ENCODE measurements at regions not wholly inside any gene's neighbourhood (a gene's known extent, or its start where the extent isn't known, plus 50 kb on each side); places are given as distances from the start of the nearest gene placed in this dataset.
"Not testable (repeated sequence)": the region's sequence is repeated elsewhere in the genome, so short reads cannot be mapped to it uniquely, and the experiment has no call there.

DNA sequence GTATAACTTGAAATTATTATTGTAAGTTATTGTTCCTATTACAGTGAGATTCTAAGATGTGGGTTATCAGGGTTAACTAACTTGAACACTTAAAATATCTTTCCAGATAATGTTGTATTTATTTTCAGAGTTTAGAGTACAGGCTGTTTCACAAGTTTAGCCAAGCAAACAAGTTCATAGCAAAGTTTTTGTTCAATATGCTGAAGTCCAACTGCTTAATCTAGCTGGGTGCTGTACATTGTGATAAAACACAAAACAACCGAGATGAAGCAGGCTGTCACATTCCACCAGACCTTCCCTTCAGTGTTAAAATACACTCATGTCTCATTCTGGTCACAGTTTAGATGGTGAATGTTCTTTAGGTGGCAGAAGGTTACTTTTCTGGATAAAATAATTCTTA is 148.0 kb upstream of the PCDH20 start:
- Mint-ChIP-seq H3K27me3 (no peaks in the 10 kb centered on the region), H3K4me3 (no peak overlapping the region), H3K36me3 (no peaks in the 10 kb centered on the region), H3K27ac (no peak overlapping the region), H3K4me1 (ENCODE audit: low read depth) (no peaks in the 10 kb centered on the region), H3K9me3 (ENCODE audit: low read depth) (peaks cover 12% of the 10 kb centered on the region)

DNA sequence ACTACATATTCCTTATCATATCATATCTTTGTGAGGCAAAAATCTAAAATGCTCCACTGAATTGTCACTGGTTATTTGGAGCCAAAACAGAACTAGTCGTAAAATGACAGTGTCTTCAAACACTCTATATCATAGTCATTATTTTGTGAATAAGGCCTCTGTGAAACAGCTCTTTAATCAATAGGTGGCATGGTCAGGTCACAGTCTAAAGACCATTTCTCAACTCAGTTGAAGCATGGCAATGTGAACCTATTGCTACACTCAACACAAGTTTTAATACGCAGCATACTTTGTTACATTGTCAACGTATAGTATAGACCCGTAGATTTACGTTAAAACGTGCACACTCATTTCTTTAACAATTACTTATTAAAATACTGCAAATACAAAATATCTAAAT is 131.3 kb upstream of the PCDH20 start:
- no peaks in the 10 kb centered on the region for H3K4me1 Mint-ChIP-seq (ENCODE audit: low read depth)
- H3K9me3 Mint-ChIP-seq (ENCODE audit: low read depth): peaks cover 7% of the 10 kb centered on the region
- no peak overlapping the region for H3K4me3 Mint-ChIP-seq
- H3K36me3 Mint-ChIP-seq: no peaks in the 10 kb centered on the region
- H3K27ac Mint-ChIP-seq: no peak overlapping the region
- H3K27me3 Mint-ChIP-seq: no peaks in the 10 kb centered on the region

DNA sequence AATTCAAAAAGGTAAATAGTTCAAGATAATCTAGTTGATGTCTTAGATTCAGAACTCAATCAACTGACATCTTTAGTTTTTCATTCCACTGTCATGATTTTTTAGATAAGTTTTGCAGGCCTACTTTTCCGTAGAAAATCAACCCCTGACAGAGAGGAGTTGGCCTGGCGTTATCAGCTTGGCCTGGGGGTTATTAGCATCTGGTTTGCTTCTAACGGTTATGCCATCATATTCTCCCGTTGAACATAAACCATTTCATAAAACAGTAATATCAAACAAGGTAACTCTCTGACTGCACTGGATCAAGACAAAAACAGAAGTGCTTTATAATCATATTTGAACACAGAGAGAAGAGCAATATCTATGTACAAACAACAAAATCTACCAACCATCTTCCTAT is 130.8 kb upstream of the PCDH20 start:
- Mint-ChIP-seq H3K27me3 (no peaks in the 10 kb centered on the region), H3K9me3 (ENCODE audit: low read depth) (peaks cover 7% of the 10 kb centered on the region), H3K4me1 (ENCODE audit: low read depth) (no peaks in the 10 kb centered on the region)

DNA sequence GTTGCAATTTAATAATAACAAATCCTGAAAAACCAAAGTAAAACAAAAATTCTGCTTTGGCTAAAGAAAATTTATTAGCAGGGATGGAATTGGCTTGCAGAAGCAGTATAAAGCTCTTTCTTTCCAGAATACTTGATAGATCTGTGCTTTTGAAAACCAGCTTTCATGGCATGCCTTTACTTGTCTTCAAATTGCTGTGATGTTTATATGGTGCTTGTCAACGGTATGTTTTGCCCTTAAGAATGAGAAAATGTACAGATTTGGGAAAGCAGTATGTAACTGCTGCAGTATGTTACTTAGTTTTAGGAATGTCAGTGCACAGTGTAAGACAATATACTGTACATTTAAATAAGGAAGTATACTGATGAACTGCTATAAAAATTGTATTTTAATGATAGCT is 120.8 kb upstream of the PCDH20 start:
- no peaks in the 10 kb centered on the region for H3K36me3 Mint-ChIP-seq
- H3K9me3 Mint-ChIP-seq (ENCODE audit: low read depth): no peaks in the 10 kb centered on the region
- H3K27me3 Mint-ChIP-seq: no peaks in the 10 kb centered on the region
- no peak overlapping the region for H3K4me3 Mint-ChIP-seq
- H3K4me1 Mint-ChIP-seq (ENCODE audit: low read depth): no peaks in the 10 kb centered on the region
- H3K27ac Mint-ChIP-seq: no peak overlapping the region

More for the DNA sequence above, 130.8 kb upstream of the PCDH20 start:
- H3K4me3 Mint-ChIP-seq: no peak overlapping the region
- no peak overlapping the region for H3K27ac Mint-ChIP-seq
- no peaks in the 10 kb centered on the region for H3K36me3 Mint-ChIP-seq

DNA sequence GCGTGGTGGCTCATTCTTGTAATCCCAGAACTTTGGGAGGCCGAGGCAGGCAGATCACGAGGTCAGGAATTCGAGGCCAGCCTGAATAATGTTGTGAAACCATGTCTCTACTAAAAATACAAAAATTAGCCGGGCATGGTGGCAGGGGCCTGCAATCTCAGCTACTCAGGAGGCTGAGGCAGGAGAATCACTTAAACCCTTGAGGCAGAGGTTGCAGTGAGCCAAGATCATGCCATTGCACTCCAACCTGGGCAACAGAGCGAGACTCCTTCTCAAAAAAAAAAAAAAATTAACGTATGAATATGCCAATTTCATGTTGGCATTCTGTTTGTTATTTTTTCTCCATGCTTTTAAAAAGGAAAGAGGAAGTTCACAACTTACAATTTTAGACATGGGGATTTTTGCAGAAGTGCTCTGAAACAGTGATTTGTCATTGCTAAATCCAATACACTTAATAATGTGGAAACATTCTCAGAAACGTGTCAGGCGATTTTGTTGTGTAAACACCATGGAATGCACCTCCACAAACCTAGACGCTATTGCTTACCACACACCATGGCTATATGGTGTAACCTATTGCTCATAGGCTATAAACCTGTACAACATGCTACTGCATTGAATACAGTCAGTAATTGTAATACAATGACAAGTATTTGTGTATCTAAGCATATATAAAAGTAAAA is 115.9 kb upstream of the PCDH20 start:
- no peaks in the 10 kb centered on the region for H3K36me3 Mint-ChIP-seq
- no peak overlapping the region for H3K4me3 Mint-ChIP-seq
- no peaks in the 10 kb centered on the region for H3K9me3 Mint-ChIP-seq (ENCODE audit: low read depth)
- H3K4me1 Mint-ChIP-seq (ENCODE audit: low read depth): no peaks in the 10 kb centered on the region
- H3K27ac Mint-ChIP-seq: no peak overlapping the region
- no peaks in the 10 kb centered on the region for H3K27me3 Mint-ChIP-seq

DNA sequence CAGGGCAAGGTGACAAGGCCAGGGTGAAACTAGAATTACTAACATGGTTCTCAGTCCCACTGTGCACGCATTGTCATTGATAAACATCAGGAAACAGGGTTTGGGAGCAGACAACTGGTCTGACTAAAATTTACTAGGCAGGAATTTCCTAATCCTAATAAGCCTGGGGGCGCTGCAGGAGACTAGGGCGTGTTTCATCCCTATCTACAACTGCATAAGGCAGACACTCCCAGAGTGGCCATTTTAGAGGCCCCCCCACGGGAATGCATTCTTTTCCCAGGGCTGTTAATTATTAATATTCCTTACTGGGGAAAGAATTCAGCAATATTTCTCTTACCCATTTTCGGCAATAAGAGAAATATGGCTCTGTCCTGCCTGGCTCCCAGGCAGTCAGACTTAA is 103.6 kb upstream of the PCDH20 start:
- not testable (repeated sequence) for H3K4me3 Mint-ChIP-seq; H3K27ac Mint-ChIP-seq; H3K36me3 Mint-ChIP-seq; H3K9me3 Mint-ChIP-seq (ENCODE audit: low read depth); H3K4me1 Mint-ChIP-seq (ENCODE audit: low read depth); H3K27me3 Mint-ChIP-seq

DNA sequence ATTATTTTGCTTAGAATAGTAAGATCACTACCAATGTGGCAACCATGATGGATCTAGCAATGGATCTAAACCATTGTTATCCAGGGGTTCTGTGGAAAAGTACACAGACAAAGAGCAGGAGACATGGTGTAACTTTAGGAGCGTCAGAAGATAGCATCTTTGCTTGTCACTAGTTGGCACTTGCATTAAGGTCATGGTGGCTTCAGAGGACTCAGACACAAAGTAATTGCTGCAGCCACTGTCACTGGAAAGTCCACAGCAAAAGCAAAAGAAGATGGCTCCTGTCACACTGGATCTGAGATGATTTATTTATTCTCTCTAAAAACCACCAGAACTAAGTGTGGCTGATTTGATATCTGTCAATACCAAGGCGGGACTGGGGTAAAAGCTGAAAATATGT is 93.3 kb upstream of the PCDH20 start:
- H3K27me3 Mint-ChIP-seq: no peaks in the 10 kb centered on the region
- peaks cover 9% of the 10 kb centered on the region for H3K9me3 Mint-ChIP-seq (ENCODE audit: low read depth)
- no peak overlapping the region for H3K27ac Mint-ChIP-seq
- no peak overlapping the region for H3K4me3 Mint-ChIP-seq
- H3K4me1 Mint-ChIP-seq (ENCODE audit: low read depth): no peaks in the 10 kb centered on the region
- H3K36me3 Mint-ChIP-seq: no peaks in the 10 kb centered on the region

DNA sequence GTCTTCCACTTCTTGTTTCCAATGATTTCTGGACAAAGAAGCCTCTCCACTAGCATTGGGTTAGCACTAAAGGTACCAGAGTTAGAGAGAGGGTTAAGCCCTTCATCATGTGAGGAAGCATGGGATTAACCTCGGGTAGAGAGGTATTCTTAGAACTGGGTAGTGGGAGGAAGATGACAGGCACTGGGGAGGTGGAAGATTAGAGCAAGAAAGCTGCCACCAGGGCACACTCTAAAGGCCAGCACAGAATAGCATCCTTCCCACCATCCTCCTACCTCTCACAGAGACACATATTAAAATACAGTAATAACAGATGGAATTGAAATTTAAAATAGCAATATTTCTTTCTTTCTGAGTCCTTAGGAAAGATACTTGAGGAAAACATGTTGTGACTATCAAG is 84.5 kb upstream of the PCDH20 start:
- no peaks in the 10 kb centered on the region for H3K36me3 Mint-ChIP-seq
- H3K27me3 Mint-ChIP-seq: no peaks in the 10 kb centered on the region
- no peaks in the 10 kb centered on the region for H3K4me1 Mint-ChIP-seq (ENCODE audit: low read depth)
- no peak overlapping the region for H3K4me3 Mint-ChIP-seq
- peaks cover 4% of the 10 kb centered on the region for H3K9me3 Mint-ChIP-seq (ENCODE audit: low read depth)
- H3K27ac Mint-ChIP-seq: no peak overlapping the region

DNA sequence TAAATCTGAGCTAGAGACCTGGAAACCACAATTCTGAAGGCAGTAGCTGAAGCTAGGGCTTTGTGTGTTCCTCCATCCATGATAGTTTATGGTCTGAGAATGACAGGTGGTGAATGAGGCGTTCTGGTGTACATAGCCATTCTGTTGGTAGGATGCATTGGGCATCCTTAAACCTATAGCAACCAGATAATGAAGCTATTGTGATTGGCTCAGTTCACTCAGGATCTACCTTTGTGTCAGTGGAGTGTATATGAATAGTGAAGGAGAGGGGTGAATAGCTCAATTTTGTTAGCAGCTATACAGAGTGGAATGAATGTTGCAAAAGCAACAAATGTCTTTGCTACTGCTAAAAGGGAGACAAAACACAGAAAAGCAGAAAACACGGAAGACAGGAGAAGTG is 80.0 kb upstream of the PCDH20 start:
- no peaks in the 10 kb centered on the region for H3K27me3 Mint-ChIP-seq

DNA sequence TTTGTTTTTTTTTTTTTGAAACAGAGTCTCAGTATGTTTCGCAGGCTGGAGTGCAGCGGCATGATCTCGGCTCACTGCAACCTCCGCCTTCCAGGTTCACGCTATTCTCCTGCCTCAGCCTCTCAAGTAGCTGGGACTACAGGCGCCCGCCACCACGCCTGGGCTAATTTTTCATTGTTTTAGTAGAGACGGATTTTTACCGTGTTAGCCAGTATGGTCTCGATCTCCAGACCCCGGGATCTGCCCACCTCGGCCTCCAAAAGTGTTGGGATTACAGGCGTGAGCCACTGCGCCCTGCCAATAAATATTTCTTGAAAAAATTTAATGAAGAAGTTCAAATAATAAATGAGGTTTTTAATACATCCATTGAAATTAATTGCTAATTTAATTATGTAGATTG is 77.9 kb upstream of the PCDH20 start:
- not testable (repeated sequence) for H3K36me3 Mint-ChIP-seq; H3K4me3 Mint-ChIP-seq; H3K27me3 Mint-ChIP-seq; H3K27ac Mint-ChIP-seq; H3K4me1 Mint-ChIP-seq (ENCODE audit: low read depth); H3K9me3 Mint-ChIP-seq (ENCODE audit: low read depth)

More for the DNA sequence above, 80.0 kb upstream of the PCDH20 start:
- H3K4me1 Mint-ChIP-seq (ENCODE audit: low read depth): no peaks in the 10 kb centered on the region
- H3K9me3 Mint-ChIP-seq (ENCODE audit: low read depth): peaks cover 9% of the 10 kb centered on the region
- H3K36me3 Mint-ChIP-seq: no peaks in the 10 kb centered on the region
- H3K27ac Mint-ChIP-seq: no peak overlapping the region
- H3K4me3 Mint-ChIP-seq: no peak overlapping the region

DNA sequence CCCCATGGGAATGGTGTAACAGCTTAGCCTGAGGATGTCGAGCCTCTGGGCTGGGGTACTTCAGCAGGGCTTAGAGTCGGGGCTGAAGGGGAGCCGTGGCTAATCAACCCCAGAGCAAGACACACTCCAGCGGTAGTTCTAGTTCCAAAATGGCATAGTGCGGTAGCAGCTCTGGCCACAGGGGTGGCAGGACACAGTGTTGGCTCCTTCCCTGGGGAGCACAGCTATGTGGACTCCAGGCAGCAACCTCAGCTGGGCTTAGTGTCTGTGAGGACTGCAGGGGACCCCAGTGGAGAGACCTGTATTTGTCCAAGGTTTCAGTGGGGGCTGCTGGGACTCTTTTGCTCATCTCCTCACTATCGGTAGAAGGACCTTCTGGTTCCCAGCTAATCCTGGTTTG is 70.8 kb upstream of the PCDH20 start:
- no peaks in the 10 kb centered on the region for H3K27me3 Mint-ChIP-seq
- no peak overlapping the region for H3K4me3 Mint-ChIP-seq
- no peaks in the 10 kb centered on the region for H3K36me3 Mint-ChIP-seq
- H3K27ac Mint-ChIP-seq: no peak overlapping the region
- peaks cover 6% of the 10 kb centered on the region for H3K9me3 Mint-ChIP-seq (ENCODE audit: low read depth)
- H3K4me1 Mint-ChIP-seq (ENCODE audit: low read depth): no peaks in the 10 kb centered on the region

DNA sequence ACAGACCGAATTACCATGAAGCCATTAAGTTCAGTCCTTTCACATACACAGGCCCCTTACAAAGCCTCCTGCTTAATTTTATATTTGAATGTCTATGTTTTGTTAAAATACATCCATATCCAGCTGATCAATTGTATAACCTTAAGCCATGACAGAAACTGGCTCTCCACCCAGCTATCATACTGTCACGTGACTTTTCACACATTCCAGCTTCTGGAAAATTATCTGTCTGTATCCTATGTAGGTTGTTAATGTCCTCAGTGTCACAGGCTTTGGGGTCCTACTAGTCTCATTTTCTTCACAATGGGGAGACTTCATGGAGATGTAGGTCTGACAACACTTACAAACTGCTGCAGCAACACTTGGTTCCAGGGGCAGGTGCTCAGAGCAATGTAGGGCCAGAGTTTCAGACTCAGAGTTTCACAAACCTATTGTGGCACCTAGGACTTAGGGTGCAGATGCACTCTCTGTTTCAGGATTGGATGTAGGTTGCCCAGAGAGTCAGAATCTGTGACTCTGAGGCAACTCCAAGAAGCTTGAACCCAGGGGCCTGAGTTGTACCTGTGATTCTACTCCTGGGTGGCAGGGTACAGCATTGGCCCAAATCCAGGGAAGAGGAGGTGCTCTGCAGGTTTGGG is 69.6 kb upstream of the PCDH20 start:
- no peaks in the 10 kb centered on the region for H3K27me3 Mint-ChIP-seq

DNA sequence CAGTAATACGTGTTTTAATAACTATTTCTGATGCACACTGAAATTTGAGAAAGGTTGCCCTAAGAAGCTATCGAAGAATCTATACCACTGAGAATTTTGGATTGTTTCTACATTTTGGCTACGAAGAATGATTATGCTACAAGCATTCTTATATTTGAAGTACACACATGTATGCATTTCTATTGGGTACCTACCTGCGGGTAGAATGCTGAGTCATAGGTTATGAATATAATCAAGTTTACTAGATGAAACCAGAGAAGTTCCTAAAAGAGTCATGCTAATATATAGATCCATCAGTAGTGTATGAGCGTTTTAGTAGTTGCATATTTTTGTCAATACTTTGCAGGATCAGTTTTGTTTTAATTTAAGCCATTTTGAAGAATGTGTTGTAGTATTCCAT is 62.0 kb upstream of the PCDH20 start:
- Mint-ChIP-seq H3K4me3 (no peak overlapping the region), H3K36me3 (no peaks in the 10 kb centered on the region), H3K27ac (no peak overlapping the region), H3K9me3 (ENCODE audit: low read depth) (peaks cover 12% of the 10 kb centered on the region), H3K4me1 (ENCODE audit: low read depth) (no peaks in the 10 kb centered on the region), H3K27me3 (no peaks in the 10 kb centered on the region)

More for the DNA sequence above, 69.6 kb upstream of the PCDH20 start:
- Mint-ChIP-seq H3K27ac (no peak overlapping the region), H3K4me1 (ENCODE audit: low read depth) (no peaks in the 10 kb centered on the region), H3K9me3 (ENCODE audit: low read depth) (peaks cover 6% of the 10 kb centered on the region), H3K4me3 (no peak overlapping the region), H3K36me3 (no peaks in the 10 kb centered on the region)

DNA sequence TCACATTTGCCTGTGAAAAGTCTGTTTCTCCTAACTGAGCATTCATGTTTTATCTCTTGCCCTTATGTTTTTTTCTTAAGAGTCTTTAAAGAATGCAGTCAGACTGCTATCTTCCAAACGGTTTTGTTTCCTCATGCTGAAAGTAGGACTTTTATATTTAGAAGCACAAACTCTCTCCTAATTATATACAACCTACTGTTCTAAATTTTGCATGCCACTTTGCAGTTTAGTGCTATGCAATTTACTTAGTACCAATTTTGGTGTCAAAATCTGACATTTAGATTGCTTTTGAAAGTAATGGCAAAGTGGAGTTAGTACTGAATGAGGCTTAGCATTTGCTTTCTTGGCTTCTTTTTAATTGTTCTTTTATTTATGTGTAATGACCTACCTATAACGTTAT is 55.1 kb upstream of the PCDH20 start:
- no peaks in the 10 kb centered on the region for H3K4me1 Mint-ChIP-seq (ENCODE audit: low read depth)
- H3K27ac Mint-ChIP-seq: no peak overlapping the region
- no peak overlapping the region for H3K4me3 Mint-ChIP-seq

DNA sequence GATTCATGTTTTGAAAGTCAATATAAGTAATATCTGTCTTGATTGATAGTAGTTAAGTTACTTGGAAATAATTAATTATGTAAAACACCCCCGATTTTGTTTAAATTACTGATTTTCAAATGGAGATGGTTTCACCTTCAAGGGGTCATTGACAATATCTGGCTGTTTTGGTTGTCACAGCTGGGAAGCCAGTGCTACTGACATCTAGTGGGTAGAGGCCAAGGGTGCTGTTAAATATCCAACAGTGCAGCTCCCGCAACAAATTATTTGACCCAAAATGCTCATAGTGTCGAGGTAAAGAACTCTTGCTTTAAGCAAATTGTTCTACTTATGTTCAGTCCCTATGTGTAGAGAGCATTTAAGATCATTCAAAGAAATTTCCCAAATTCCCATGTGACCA is 50.6 kb upstream of the PCDH20 start:
- Mint-ChIP-seq H3K27ac (no peak overlapping the region), H3K4me3 (no peak overlapping the region), H3K9me3 (ENCODE audit: low read depth) (no peaks in the 10 kb centered on the region), H3K27me3 (no peaks in the 10 kb centered on the region), H3K36me3 (no peaks in the 10 kb centered on the region), H3K4me1 (ENCODE audit: low read depth) (no peaks in the 10 kb centered on the region)

More for the DNA sequence above, 55.1 kb upstream of the PCDH20 start:
- Mint-ChIP-seq H3K27me3 (no peaks in the 10 kb centered on the region), H3K9me3 (ENCODE audit: low read depth) (no peaks in the 10 kb centered on the region), H3K36me3 (no peaks in the 10 kb centered on the region)
